ENCODE measurements at regions not wholly inside any gene's neighbourhood (a gene's known extent, or its start where the extent isn't known, plus 50 kb on each side); places are given as distances from the start of the nearest gene placed in this dataset.

- no peaks in the 10 kb centered on the region for H3K36me3 ChIP-seq (replicated peaks; ENCODE audit: insufficient read depth, low read depth)
- no peak overlapping the region for H2AFZ ChIP-seq
- no peak overlapping the region for H3K4me3 ChIP-seq
- no peaks in the 10 kb centered on the region for H3K4me1 ChIP-seq (ENCODE audit: insufficient read depth)
- no peaks in the 10 kb centered on the region for H3K9me3 ChIP-seq (ENCODE audit: low read depth)
- WGBS (ENCODE audit: low lambda C conversion rate, missing lambda C conversion rate), result 72% methylated on average over 5 of the region's 5 CpGs
- DNase-seq (ENCODE audit: low spot score), result no peak
- no peak overlapping the region for H3K4me2 ChIP-seq
- TF ChIP-seq EZH2phosphoT487 (IDR thresholded peaks at IDR 0.05; ENCODE audit: low read depth, severe bottlenecking, unreplicated experiment) (no peak), CTCF (IDR thresholded peaks at IDR 0.05; ENCODE audit: poor library complexity) (no peak), EZH2 (IDR thresholded peaks at IDR 0.05; ENCODE audit: borderline replicate concordance) (no peak)
- no peaks in the 10 kb centered on the region for H3K79me2 ChIP-seq
- no peak overlapping the region for H3K27ac ChIP-seq
- no peaks in the 10 kb centered on the region for H3K27me3 ChIP-seq
- H3K9me2 ChIP-seq (replicated peaks; ENCODE audit: insufficient read depth), result no peaks in the 10 kb centered on the region
- no peaks in the 10 kb centered on the region for H4K20me1 ChIP-seq (ENCODE audit: insufficient read depth, poor library complexity, severe bottlenecking)
Measured at GRCh38 chr5:167665841-167666375, 625.5 kb upstream of the WWC1 start.

DNA sequence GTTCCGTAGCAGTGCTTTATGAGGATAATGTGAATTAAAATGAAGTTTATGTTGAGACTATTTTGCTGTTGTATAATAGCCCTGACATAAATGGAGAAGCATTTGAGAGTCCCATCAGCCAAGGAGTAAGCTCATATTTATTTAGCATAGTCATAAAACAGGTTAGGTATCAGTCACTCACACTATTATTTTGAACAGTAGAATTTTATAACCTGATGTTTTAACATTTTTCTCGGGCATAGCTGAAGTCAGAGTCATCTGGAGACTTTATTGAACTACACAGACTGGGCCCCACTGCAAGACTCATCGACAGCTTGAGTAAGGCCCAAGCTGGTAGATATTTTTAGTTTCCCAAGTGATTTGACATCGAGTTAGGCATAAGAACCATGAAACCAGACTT is 620.3 kb upstream of the WWC1 start:
- WGBS (ENCODE audit: low lambda C conversion rate, missing lambda C conversion rate), result 81% methylated on average over 4 of the region's 4 CpGs
- Histone ChIP-seq H3K36me3 (replicated peaks; ENCODE audit: insufficient read depth, low read depth) (no peaks in the 10 kb centered on the region), H2AFZ (no peak overlapping the region), H3K4me2 (no peak overlapping the region), H3K9me3 (ENCODE audit: low read depth) (no peaks in the 10 kb centered on the region), H3K79me2 (no peaks in the 10 kb centered on the region), H3K9me2 (replicated peaks; ENCODE audit: insufficient read depth) (no peaks in the 10 kb centered on the region), H4K20me1 (ENCODE audit: insufficient read depth, poor library complexity, severe bottlenecking) (no peaks in the 10 kb centered on the region), H3K27me3 (no peaks in the 10 kb centered on the region), H3K4me1 (ENCODE audit: insufficient read depth) (no peaks in the 10 kb centered on the region), H3K27ac (no peak overlapping the region), H3K4me3 (no peak overlapping the region)
- TF ChIP-seq EZH2phosphoT487 (IDR thresholded peaks at IDR 0.05; ENCODE audit: low read depth, severe bottlenecking, unreplicated experiment), result no peak
- no peak for TF ChIP-seq CTCF (IDR thresholded peaks at IDR 0.05; ENCODE audit: poor library complexity)
- no peak for TF ChIP-seq EZH2 (IDR thresholded peaks at IDR 0.05; ENCODE audit: borderline replicate concordance)
- no peak for DNase-seq (ENCODE audit: low spot score)

GRCh38 chr5:167673942-167674341 is 617.5 kb upstream of the WWC1 start:
- Histone ChIP-seq H3K4me2 (no peak overlapping the region), H3K79me2 (no peaks in the 10 kb centered on the region), H3K27ac (no peak overlapping the region), H3K4me3 (no peak overlapping the region), H3K27me3 (no peaks in the 10 kb centered on the region), H2AFZ (no peak overlapping the region), H3K9me3 (ENCODE audit: low read depth) (no peaks in the 10 kb centered on the region), H3K36me3 (replicated peaks; ENCODE audit: insufficient read depth, low read depth) (no peaks in the 10 kb centered on the region), H3K9me2 (replicated peaks; ENCODE audit: insufficient read depth) (no peaks in the 10 kb centered on the region), H4K20me1 (ENCODE audit: insufficient read depth, poor library complexity, severe bottlenecking) (no peaks in the 10 kb centered on the region), H3K4me1 (ENCODE audit: insufficient read depth) (no peaks in the 10 kb centered on the region)
- TF ChIP-seq EZH2 (IDR thresholded peaks at IDR 0.05; ENCODE audit: borderline replicate concordance) (no peak), EZH2phosphoT487 (IDR thresholded peaks at IDR 0.05; ENCODE audit: low read depth, severe bottlenecking, unreplicated experiment) (no peak), CTCF (IDR thresholded peaks at IDR 0.05; ENCODE audit: poor library complexity) (no peak)
- WGBS (ENCODE audit: low lambda C conversion rate, missing lambda C conversion rate), result 54% methylated on average over 2 of the region's 2 CpGs
- DNase-seq (ENCODE audit: low spot score), result no peak

DNA sequence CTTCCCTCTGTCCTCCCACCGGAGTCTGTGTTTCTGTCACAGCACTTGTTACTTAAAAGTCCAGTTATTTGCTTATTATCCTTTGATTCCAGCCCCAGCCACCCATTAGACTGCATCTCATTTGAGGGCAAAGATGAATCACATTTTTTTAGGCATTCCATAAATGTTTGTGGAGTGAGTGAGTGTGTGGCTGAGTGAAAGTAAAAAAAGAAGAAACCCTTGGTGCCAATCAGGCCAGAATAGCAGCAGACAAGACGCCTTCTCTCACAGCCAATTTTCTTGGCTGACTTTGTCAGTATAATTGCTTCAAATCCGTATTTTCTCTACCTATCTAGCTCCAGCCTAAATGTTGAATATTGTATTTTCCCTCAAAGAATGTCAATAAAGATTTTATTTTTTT is 613.0 kb upstream of the WWC1 start:
- H2AFZ ChIP-seq, result no peak overlapping the region
- no peaks in the 10 kb centered on the region for H4K20me1 ChIP-seq (ENCODE audit: insufficient read depth, poor library complexity, severe bottlenecking)
- H3K27ac ChIP-seq, result no peak overlapping the region
- H3K4me1 ChIP-seq (ENCODE audit: insufficient read depth), result no peaks in the 10 kb centered on the region
- DNase-seq (ENCODE audit: low spot score), result no peak
- WGBS (ENCODE audit: low lambda C conversion rate, missing lambda C conversion rate), result 84% methylated on average over 3 of the region's 3 CpGs
- no peaks in the 10 kb centered on the region for H3K79me2 ChIP-seq
- no peaks in the 10 kb centered on the region for H3K9me2 ChIP-seq (replicated peaks; ENCODE audit: insufficient read depth)
- H3K9me3 ChIP-seq (ENCODE audit: low read depth), result no peaks in the 10 kb centered on the region
- no peak for TF ChIP-seq CTCF (IDR thresholded peaks at IDR 0.05; ENCODE audit: poor library complexity)
- no peak for TF ChIP-seq EZH2phosphoT487 (IDR thresholded peaks at IDR 0.05; ENCODE audit: low read depth, severe bottlenecking, unreplicated experiment)
- TF ChIP-seq EZH2 (IDR thresholded peaks at IDR 0.05; ENCODE audit: borderline replicate concordance), result no peak
- no peaks in the 10 kb centered on the region for H3K27me3 ChIP-seq
- H3K4me2 ChIP-seq, result no peak overlapping the region
- H3K36me3 ChIP-seq (replicated peaks; ENCODE audit: insufficient read depth, low read depth), result no peaks in the 10 kb centered on the region
- H3K4me3 ChIP-seq, result no peak overlapping the region

Measured in hepatocyte (in vitro differentiated cells).